ENCODE measurements at regions not wholly inside any gene's neighbourhood (a gene's known extent, or its start where the extent isn't known, plus 50 kb on each side); places are given as distances from the start of the nearest gene placed in this dataset.

- DNase-seq (ENCODE audit: low read depth, low spot score) = no peak
Observed at GRCh38 chr13:106133025-106133424, 402.4 kb downstream of the EFNB2 start.

GRCh38 chr13:106132216-106132615, 403.2 kb downstream of the EFNB2 start:
- no peak for DNase-seq (ENCODE audit: low read depth, low spot score)

- no peak for DNase-seq (ENCODE audit: low read depth, low spot score)
Observed at GRCh38 chr13:106129993-106130392, 405.5 kb downstream of the EFNB2 start.

GRCh38 chr13:106129273-106129672, 406.2 kb downstream of the EFNB2 start:
- no peak for DNase-seq (ENCODE audit: low read depth, low spot score)

GRCh38 chr13:106122234-106122633, 413.2 kb downstream of the EFNB2 start:
- no peak for DNase-seq (ENCODE audit: low read depth, low spot score)

GRCh38 chr13:106121173-106121754, 414.2 kb downstream of the EFNB2 start:
- DNase-seq (ENCODE audit: low read depth, low spot score) = no peak

- no peak for DNase-seq (ENCODE audit: low read depth, low spot score)
Observed at GRCh38 chr13:106118996-106119395, 416.5 kb downstream of the EFNB2 start.

GRCh38 chr13:106118050-106118449, 417.4 kb downstream of the EFNB2 start:
- no peak for DNase-seq (ENCODE audit: low read depth, low spot score)

GRCh38 chr13:106117640-106118039, 417.8 kb downstream of the EFNB2 start:
- DNase-seq (ENCODE audit: low read depth, low spot score) = no peak

- DNase-seq (ENCODE audit: low read depth, low spot score) = no peak
Observed at GRCh38 chr13:106117035-106117434, 418.4 kb downstream of the EFNB2 start.

- DNase-seq (ENCODE audit: low read depth, low spot score) = no peak
Observed at GRCh38 chr13:106115081-106115480, 420.4 kb downstream of the EFNB2 start.

GRCh38 chr13:106113796-106114195, 421.7 kb downstream of the EFNB2 start:
- DNase-seq (ENCODE audit: low read depth, low spot score) = no peak

- DNase-seq (ENCODE audit: low read depth, low spot score) = no peak
Observed at GRCh38 chr13:106112191-106112590, 423.3 kb downstream of the EFNB2 start.

GRCh38 chr13:106110241-106110855, 425.1 kb downstream of the EFNB2 start:
- no peak for DNase-seq (ENCODE audit: low read depth, low spot score)

- no peak for DNase-seq (ENCODE audit: low read depth, low spot score)
Observed at GRCh38 chr13:106109391-106109791, 426.1 kb downstream of the EFNB2 start.

- no peak for DNase-seq (ENCODE audit: low read depth, low spot score)
Observed at GRCh38 chr13:106108346-106108745, 427.1 kb downstream of the EFNB2 start.

- no peak for DNase-seq (ENCODE audit: low read depth, low spot score)
Observed at GRCh38 chr13:106107061-106107460, 428.4 kb downstream of the EFNB2 start.

- no peak for DNase-seq (ENCODE audit: low read depth, low spot score)
Observed at GRCh38 chr13:106105153-106105552, 430.3 kb downstream of the EFNB2 start.

- DNase-seq (ENCODE audit: low read depth, low spot score) = no peak
Observed at GRCh38 chr13:106104281-106104901, 431.1 kb downstream of the EFNB2 start.

- DNase-seq (ENCODE audit: low read depth, low spot score) = no peak
Observed at GRCh38 chr13:106103779-106104178, 431.7 kb downstream of the EFNB2 start.

- no peak for DNase-seq (ENCODE audit: low read depth, low spot score)
Observed at GRCh38 chr13:106102786-106103185, 432.7 kb downstream of the EFNB2 start.

- DNase-seq (ENCODE audit: low read depth, low spot score) = no peak
Observed at GRCh38 chr13:106101201-106101600, 434.3 kb downstream of the EFNB2 start.

GRCh38 chr13:106100171-106100919, 435.1 kb downstream of the EFNB2 start:
- no peak for DNase-seq (ENCODE audit: low read depth, low spot score)

Data from activated naive CD8-positive, alpha-beta T cell treated with anti-CD3 and anti-CD28 coated beads, Interleukin-2, amount 50 U/mL, for 16 hours (primary cell).